ENCODE measurements at regions not wholly inside any gene's neighbourhood (a gene's known extent, or its start where the extent isn't known, plus 50 kb on each side); places are given as distances from the start of the nearest gene placed in this dataset.

DNA sequence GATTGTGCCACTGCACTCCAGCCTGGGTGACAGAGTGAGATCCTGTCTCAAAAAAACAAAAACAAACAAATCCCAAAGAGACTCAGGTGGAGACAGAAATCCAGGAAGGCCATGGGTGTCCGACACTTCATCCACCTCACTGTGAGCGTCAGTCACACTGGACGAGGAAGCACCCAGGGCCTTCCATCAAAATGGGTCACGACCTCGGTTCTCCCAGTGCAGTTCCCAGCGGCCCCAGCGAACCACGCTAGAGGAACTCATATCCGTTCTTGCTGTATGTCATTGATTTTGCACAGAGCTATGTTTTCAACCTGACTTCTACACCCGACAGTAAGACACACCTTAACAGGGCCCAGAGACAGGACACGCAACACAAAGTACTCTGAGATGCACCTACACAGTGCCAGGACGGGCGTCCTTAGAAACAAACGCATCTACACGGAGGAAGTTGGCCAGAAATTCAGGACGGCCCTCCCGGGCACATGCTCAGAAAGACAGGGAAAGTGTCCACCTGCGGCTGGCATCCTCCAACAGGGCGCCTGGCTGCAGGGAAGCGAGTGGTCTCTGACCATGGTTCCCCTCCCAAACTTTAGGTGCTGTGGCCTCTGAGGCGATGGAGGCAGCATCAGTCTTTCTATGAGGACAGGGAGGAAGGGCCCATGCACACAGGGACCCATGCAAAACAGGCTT, 410.5 kb downstream of the CTTN start:
- intact Hi-C loops (cut with micrococcal nuclease), result no loop called here
- TF ChIP-seq CEBPB (IDR thresholded peaks at IDR 0.05; ENCODE audit: low read depth) (no peak), RAD21 (IDR thresholded peaks at IDR 0.05; ENCODE audit: low read depth) (no peak), ZFX (IDR thresholded peaks at IDR 0.05) (no peak)

DNA sequence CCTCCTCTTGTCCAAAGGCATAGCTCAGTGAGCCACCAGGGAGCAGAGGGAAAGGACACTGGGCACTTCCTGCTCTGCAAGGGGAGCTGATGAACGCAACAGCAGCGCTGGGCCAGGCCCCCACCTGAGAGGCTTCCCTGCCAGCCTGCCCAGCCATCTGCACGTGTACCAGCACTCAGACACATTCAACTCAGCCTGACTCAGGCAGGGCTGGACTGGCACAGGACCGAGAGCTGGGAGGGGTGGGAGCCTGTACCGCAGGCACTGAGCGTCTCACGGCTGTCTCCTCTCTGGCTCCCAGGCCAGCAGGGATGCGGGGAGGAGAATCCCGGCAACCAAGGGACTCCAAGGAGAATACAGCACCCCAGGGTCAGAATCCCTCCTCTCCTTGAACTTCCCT, 411.8 kb downstream of the CTTN start:
- BruUV-seq (replicated peaks), result no TSS peak
- no peaks in the 10 kb centered on the region for H3K9me2 ChIP-seq (ENCODE audit: insufficient read depth)
- H4K20me1 ChIP-seq (ENCODE audit: insufficient read depth), result no peaks in the 10 kb centered on the region
- no peaks in the 10 kb centered on the region for H3K27me3 ChIP-seq (ENCODE audit: insufficient read depth, low read length)
- DNase-seq (ENCODE audit: low read depth, low spot score) (no peak), ATAC-seq (no peak)
- POLR2A ChIA-PET, result no interaction called here
- RAD21 ChIA-PET (ENCODE audit: low non-redundant PET in 1 of 2, low total read pairs in 2 of 2, uncharacterized antibody in 2 of 2, unreplicated experiment in 2 of 2), result no interaction called here
- intact Hi-C loops (cut with micrococcal nuclease), result no loop called here
- CTCF ChIA-PET, result no interaction called here
- no peak overlapping the region for H3K9ac ChIP-seq (ENCODE audit: low read length)
- H3K4me2 ChIP-seq (ENCODE audit: low read length), result no peak overlapping the region
- H3K79me2 ChIP-seq (ENCODE audit: insufficient read depth, low read length), result no peaks in the 10 kb centered on the region
- H3K4me3 ChIP-seq (replicated peaks in 1 of 2; ENCODE audit: low read depth in 1 of 2, low read length in 2 of 2), result no peak overlapping the region
- no peak overlapping the region for H3K27ac ChIP-seq (ENCODE audit: low read depth, low read length)
- H3K4me1 ChIP-seq (ENCODE audit: control insufficient read depth in 1 of 2, insufficient read depth in 2 of 2, low read length in 2 of 2), result no peaks in the 10 kb centered on the region
- no peaks in the 10 kb centered on the region for H3K36me3 ChIP-seq (ENCODE audit: control insufficient read depth in 1 of 2, insufficient read depth in 2 of 2, low read length in 2 of 2)
- H3K9me3 ChIP-seq (ENCODE audit: control insufficient read depth in 1 of 2, insufficient read depth in 1 of 2, low read depth in 1 of 2, low read length in 2 of 2), result no peaks in the 10 kb centered on the region
- TF ChIP-seq EZH2phosphoT487 (IDR thresholded peaks at IDR 0.05; ENCODE audit: borderline replicate concordance) (no peak), RAD21 (IDR thresholded peaks at IDR 0.05; ENCODE audit: low read depth) (no peak), FOSL1 (IDR thresholded peaks at IDR 0.05; ENCODE audit: low read depth) (no peak), JUND (IDR thresholded peaks at IDR 0.05) (no peak), YY1 (IDR thresholded peaks at IDR 0.05; ENCODE audit: extremely low read depth, insufficient replicate concordance, low read depth, low read length) (no peak), TCF7L2 (IDR thresholded peaks at IDR 0.05; ENCODE audit: borderline replicate concordance, extremely low read depth, insufficient read depth, insufficient read length) (no peak), POLR2A (IDR thresholded peaks at IDR 0.05; ENCODE audit: borderline replicate concordance, extremely low read depth, insufficient read depth, insufficient read length) (no peak), ZFX (IDR thresholded peaks at IDR 0.05) (no peak), SRF (IDR thresholded peaks at IDR 0.05; ENCODE audit: low read depth) (no peak), EZH2 (IDR thresholded peaks at IDR 0.05) (no peak), CBX3 (IDR thresholded peaks at IDR 0.05; ENCODE audit: low read depth) (no peak), SIN3A (IDR thresholded peaks at IDR 0.05; ENCODE audit: low read depth) (no peak)
- TF ChIP-seq, protein P1, sequence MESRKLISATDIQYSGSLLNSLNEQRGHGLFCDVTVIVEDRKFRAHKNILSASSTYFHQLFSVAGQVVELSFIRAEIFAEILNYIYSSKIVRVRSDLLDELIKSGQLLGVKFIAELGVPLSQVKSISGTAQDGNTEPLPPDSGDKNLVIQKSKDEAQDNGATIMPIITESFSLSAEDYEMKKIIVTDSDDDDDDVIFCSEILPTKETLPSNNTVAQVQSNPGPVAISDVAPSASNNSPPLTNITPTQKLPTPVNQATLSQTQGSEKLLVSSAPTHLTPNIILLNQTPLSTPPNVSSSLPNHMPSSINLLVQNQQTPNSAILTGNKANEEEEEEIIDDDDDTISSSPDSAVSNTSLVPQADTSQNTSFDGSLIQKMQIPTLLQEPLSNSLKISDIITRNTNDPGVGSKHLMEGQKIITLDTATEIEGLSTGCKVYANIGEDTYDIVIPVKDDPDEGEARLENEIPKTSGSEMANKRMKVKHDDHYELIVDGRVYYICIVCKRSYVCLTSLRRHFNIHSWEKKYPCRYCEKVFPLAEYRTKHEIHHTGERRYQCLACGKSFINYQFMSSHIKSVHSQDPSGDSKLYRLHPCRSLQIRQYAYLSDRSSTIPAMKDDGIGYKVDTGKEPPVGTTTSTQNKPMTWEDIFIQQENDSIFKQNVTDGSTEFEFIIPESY (IDR thresholded peaks at IDR 0.05; ENCODE audit: extremely low read depth, insufficient replicate concordance, low read length), result no peak
- TF ChIP-seq, protein P2, sequence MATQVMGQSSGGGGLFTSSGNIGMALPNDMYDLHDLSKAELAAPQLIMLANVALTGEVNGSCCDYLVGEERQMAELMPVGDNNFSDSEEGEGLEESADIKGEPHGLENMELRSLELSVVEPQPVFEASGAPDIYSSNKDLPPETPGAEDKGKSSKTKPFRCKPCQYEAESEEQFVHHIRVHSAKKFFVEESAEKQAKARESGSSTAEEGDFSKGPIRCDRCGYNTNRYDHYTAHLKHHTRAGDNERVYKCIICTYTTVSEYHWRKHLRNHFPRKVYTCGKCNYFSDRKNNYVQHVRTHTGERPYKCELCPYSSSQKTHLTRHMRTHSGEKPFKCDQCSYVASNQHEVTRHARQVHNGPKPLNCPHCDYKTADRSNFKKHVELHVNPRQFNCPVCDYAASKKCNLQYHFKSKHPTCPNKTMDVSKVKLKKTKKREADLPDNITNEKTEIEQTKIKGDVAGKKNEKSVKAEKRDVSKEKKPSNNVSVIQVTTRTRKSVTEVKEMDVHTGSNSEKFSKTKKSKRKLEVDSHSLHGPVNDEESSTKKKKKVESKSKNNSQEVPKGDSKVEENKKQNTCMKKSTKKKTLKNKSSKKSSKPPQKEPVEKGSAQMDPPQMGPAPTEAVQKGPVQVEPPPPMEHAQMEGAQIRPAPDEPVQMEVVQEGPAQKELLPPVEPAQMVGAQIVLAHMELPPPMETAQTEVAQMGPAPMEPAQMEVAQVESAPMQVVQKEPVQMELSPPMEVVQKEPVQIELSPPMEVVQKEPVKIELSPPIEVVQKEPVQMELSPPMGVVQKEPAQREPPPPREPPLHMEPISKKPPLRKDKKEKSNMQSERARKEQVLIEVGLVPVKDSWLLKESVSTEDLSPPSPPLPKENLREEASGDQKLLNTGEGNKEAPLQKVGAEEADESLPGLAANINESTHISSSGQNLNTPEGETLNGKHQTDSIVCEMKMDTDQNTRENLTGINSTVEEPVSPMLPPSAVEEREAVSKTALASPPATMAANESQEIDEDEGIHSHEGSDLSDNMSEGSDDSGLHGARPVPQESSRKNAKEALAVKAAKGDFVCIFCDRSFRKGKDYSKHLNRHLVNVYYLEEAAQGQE (IDR thresholded peaks at IDR 0.05; ENCODE audit: low read depth), result no peak
- TF ChIP-seq, protein P3, sequence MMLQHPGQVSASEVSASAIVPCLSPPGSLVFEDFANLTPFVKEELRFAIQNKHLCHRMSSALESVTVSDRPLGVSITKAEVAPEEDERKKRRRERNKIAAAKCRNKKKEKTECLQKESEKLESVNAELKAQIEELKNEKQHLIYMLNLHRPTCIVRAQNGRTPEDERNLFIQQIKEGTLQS (IDR thresholded peaks at IDR 0.05), result no peak
- H2AFZ ChIP-seq (ENCODE audit: low read depth, low read length, poor library complexity, severe bottlenecking), result no peak overlapping the region

More for the DNA sequence above, 410.5 kb downstream of the CTTN start:
- Histone ChIP-seq H3K4me1 (ENCODE audit: control insufficient read depth in 1 of 2, insufficient read depth in 2 of 2, low read length in 2 of 2) (no peaks in the 10 kb centered on the region), H3K79me2 (ENCODE audit: insufficient read depth, low read length) (no peaks in the 10 kb centered on the region), H4K20me1 (ENCODE audit: insufficient read depth) (no peaks in the 10 kb centered on the region), H3K4me2 (ENCODE audit: low read length) (no peak overlapping the region), H3K4me3 (replicated peaks in 1 of 2; ENCODE audit: low read depth in 1 of 2, low read length in 2 of 2) (no peak overlapping the region), H3K9ac (ENCODE audit: low read length) (no peak overlapping the region), H3K27me3 (ENCODE audit: insufficient read depth, low read length) (no peaks in the 10 kb centered on the region), H2AFZ (ENCODE audit: low read depth, low read length, poor library complexity, severe bottlenecking) (no peak overlapping the region), H3K9me3 (ENCODE audit: control insufficient read depth in 1 of 2, insufficient read depth in 1 of 2, low read depth in 1 of 2, low read length in 2 of 2) (no peaks in the 10 kb centered on the region), H3K27ac (ENCODE audit: low read depth, low read length) (no peak overlapping the region), H3K9me2 (ENCODE audit: insufficient read depth) (no peaks in the 10 kb centered on the region), H3K36me3 (ENCODE audit: control insufficient read depth in 1 of 2, insufficient read depth in 2 of 2, low read length in 2 of 2) (no peaks in the 10 kb centered on the region)
- no TSS peak for BruUV-seq (replicated peaks)
- no peak for ATAC-seq
- DNase-seq (ENCODE audit: low read depth, low spot score), result no peak
- POLR2A ChIA-PET, result no interaction called here
- RAD21 ChIA-PET (ENCODE audit: low non-redundant PET in 1 of 2, low total read pairs in 2 of 2, uncharacterized antibody in 2 of 2, unreplicated experiment in 2 of 2), result no interaction called here
- CTCF ChIA-PET, result no interaction called here
